ENCODE measurements at regions not wholly inside any gene's neighbourhood (a gene's known extent, or its start where the extent isn't known, plus 50 kb on each side); places are given as distances from the start of the nearest gene placed in this dataset.
"Not testable (repeated sequence)": the region's sequence is repeated elsewhere in the genome, so short reads cannot be mapped to it uniquely, and the experiment has no call there.

DNA sequence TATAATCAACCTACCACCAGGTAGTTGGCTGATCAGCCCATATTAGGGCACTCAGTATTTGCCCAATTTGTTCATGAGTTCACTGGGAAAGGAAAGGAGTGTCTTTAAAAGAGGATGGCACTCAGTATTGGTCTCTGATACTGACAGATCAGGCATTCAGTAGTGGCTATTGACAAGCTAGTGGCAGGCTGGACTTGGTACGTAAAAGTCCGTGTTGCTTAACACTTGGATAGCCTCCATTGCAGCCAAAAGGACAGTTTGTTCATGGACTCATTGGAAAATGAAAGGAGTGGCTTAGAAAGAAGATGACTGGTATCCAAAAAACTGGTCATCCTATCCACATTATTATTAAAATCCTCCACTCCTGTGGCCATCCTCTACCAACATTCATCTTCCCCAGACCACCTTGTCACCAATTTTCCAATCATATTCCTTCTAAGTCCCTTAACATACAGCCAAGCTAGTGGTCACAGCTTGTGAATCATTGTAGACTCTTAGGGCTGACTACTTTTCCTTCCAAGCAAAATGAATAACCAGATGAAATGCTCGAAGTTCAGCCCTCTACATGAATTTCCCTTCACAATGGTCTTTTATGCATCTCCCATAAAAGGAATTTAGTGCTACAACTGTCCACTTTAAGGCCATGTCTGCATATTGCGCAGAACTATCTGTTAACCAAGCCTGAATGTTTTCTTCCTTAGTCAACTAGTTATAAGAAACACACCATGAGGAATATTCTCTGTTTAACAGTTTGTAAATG, 78.6 kb upstream of the MAGI2 start:
- no peak for DNase-seq

DNA sequence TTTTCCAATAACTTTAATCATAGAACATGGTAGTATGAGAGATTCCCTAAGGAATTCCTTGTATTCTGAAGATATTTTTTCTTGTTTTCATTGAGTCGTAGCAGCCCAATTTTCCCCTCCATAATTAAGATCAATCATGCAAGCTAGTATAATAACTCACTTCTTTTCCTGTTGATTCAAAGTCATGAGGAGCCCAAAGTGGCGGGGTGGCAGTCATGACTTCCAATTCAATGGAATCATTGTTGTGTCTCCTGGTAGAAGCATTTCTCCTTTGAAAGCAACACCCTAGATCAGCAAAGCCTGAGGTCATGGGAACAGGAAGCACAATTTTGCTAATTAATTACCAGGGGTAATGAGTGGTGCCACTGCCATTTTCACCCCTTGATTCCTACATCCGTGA, 77.6 kb upstream of the MAGI2 start:
- DNase-seq: no peak

DNA sequence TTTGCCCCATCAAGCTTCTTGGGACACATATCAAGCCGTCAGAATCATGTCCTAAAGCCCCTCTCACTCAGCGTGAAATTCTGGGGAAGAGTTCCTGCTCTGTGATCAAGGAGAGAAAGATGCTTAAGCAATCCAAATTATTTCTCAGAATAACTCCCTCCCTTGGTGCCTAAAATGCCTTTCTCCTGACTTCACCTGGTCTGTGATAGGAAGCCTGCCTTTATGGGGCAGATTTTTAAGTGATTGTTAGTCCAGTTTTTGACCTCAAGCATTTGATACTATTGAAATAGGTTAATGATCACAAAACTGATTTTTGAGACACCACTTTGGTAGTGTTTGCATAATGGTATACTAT, 76.4 kb upstream of the MAGI2 start:
- no peak for DNase-seq

DNA sequence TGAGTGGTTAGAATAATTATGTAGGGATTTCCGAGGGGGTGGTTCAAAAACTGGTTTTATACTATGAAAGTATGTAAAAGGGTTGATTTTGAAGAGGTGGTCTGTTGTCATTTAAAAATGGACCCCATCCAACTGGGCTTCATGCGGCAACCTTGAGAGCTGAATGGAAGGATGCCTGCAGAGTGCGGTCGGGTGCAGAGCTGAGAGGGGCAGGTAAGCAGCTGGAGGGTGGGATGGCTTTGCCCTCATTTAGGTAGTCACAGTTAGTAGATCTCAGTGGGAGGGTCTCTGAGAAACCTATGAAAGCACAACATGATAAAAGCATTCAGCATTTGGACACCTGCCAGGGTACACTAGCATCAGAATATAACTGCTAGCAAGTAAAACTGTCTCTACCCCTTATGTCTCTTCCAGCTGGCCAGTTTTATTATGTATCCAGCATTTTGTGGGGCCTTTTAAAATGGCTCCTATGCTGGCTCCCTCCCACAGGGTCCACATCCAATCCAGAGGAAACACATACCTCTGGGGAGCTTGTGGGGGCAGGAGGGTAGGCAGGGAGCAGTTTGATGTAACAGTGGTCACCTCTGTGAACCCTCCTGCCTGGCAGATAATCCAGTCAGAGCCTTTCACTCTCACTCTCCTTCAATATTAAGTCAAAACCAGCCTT, 75.9 kb upstream of the MAGI2 start:
- DNase-seq: no peak

DNA sequence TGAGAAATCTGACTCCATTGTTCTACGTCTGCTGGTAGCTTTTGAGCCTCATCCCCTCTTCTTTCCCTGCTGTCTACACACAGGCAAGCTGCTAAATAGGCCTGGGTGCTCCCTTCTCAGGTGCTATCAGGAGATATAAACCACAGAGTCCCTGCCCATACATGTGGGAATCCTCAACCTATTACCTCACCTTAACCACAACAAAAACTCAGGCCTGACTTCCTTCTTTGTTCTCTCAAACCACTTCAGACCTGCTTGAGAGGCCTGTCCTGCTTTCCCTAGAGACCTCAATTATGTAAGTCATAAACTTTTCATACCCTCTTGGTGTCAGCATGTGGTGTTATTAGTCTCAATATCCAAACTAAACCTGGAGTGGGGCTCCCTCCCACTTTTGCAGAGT, 75.0 kb upstream of the MAGI2 start:
- no peak for DNase-seq

DNA sequence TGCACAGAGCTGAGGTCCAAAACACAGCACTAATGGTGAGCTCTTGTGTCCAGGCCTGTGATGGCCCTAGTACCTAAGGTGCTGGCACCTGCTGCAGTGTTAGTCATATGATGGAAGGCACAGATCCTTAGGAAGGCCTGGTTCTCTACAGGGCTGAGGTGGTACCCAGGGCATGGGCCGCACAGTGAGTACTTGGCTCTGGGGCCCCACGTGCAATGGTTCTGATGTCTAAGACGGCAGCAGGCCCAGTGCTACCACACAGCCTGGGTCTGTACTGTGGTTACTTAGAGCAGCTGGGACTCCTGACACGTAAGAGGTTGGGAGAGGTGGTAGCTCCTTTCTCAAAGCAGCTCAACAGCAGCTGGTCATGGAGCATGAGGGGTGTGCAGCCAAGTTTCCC, 70.6 kb upstream of the MAGI2 start:
- DNase-seq: no peak

DNA sequence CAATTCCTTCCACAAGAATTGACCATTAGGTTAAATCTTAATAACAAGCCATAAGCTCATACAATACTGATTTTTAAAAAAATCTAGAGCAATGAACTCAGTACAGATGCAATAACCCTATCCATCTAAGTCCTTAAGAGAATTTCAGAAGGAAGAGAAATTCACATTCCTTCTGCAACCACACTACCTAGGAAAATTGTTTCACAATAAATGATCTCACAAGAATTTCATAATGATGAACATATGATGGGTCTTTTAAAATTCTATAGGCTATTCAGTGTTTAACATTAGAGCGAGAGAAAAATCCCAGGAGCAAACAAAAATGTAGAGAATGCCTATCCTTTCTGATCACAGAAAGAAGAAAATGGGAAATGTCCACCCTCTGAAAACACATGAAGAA, 70.0 kb upstream of the MAGI2 start:
- no peak for DNase-seq

DNA sequence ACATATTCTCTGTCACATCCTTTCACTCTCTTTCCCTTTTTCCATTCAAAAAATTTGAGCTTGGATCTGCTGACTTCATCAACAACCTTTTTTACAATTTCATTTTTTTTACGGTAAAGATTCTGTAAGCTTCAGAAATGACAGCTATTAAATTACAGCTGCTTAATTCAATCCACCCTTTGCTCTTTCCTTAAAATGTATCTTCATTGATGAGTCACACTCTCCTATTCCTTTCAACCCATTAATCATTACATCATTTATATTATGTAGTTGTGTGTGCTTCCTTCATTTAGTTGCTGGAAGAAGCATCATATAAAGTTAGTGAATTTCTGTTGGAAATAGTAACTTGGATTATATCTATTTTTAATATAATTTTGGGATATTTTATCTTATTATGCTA, 67.1 kb upstream of the MAGI2 start:
- no peak for DNase-seq

DNA sequence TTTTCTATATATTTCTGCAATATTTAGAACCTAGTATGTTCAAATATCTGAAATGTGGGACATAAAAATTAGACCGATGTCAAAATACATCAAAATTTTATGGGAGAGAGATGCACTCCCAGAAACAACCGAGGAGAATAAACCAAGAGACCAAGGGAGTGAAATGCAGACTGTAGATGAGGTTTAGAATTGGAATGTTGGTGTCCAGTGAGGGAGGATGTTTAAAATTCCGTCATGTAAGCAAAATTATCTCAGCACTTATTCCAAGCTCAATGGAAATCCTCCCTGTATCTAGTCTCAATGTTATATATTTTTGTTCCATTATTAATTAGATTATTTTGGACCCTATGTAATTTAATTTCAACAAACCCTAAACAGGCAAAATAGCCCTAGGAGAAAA, 61.9 kb upstream of the MAGI2 start:
- no peak for DNase-seq

DNA sequence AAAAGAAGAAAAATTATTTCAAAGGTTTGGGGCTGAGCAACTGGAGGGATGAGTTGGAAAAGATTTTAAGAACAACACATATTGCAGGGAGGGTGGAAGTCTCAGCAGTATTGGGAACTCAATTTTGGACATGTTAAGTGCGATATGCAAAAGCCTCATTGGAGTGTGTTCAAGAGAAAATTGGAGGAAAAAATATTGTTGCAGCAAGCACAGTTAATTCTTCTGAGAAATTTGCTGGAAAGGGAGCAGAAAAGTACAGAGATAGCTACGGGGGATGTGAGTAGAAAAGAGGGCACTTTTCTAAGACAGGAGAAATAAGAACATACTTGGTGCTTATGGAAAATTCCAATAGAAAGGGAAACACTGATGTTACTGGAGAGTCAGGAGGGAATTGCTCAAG, 59.8 kb upstream of the MAGI2 start:
- DNase-seq: no peak

DNA sequence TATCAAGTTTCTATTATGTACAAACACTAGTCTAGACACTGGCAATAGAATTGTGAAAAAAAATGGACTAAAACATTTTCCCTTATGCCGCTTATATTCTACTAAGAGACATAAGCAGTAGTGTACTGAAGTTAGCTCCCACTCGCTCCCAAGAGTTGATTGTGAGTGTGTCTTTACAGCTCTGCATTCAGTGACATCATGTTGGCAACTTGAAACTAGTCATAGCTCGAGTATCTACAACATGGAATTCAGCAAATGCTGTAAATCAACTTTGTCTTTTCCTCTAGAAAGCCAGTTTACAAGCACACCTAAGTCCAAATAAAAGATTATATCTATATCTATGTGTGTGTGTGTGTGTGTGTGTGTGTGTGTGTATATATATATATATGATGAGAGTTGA, 58.8 kb upstream of the MAGI2 start:
- DNase-seq: no peak

DNA sequence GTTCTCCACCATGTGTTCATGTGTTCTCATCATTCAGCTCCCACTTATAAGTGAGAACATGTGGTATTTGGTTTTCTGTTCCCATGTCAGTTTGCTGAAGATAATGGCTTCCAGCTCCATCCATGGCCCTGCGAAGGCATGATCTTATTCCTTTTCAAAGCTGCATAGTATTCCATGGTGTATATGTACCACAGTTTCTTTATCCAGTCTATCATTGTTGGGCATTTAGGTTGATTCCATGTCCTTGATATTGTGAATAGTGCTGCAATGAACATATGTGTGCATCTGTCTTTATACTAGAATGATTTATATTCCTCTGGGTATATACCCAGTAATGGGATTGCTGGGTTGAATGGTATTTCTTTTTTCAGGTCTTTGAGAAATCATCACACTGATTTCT, 57.6 kb upstream of the MAGI2 start:
- not testable (repeated sequence) for DNase-seq

DNA sequence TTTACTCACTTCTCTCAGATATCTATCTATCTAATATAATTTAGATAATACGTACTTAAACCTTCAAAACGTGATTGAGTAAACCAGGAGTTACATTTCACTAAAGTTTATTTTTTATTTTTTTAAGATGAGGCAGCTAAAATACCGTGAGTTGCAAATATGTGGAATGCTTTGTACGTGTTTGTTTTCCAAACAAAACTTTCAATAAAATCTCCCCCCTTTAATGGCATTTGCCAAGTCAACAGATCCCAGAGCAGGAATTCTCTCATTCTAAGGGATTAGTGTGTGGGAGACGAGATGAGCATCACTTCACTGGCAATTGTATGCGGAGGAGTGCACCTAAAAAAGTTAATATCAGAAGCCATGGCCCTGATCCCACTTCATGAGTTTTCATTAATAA, 53.7 kb upstream of the MAGI2 start:
- DNase-seq: no peak

DNA sequence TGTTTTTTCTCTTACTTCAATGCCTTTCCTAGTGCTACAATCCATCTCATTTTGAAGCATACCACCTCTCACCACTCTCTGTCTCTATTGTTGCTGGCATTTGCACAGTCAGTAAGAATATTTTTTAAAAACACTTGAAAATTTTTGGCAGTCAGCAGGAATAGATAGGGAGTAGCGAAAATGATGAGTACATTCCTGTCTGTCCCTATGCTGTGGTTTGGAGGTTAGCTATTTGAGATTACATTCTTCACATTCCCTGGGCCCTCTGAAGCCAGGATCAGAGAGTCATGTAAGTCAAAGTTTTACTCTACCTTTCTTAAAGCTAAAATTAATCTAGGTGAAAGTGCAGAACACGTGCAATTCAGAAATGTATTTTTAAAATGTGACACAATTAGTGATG, 53.0 kb upstream of the MAGI2 start:
- no peak for DNase-seq

DNA sequence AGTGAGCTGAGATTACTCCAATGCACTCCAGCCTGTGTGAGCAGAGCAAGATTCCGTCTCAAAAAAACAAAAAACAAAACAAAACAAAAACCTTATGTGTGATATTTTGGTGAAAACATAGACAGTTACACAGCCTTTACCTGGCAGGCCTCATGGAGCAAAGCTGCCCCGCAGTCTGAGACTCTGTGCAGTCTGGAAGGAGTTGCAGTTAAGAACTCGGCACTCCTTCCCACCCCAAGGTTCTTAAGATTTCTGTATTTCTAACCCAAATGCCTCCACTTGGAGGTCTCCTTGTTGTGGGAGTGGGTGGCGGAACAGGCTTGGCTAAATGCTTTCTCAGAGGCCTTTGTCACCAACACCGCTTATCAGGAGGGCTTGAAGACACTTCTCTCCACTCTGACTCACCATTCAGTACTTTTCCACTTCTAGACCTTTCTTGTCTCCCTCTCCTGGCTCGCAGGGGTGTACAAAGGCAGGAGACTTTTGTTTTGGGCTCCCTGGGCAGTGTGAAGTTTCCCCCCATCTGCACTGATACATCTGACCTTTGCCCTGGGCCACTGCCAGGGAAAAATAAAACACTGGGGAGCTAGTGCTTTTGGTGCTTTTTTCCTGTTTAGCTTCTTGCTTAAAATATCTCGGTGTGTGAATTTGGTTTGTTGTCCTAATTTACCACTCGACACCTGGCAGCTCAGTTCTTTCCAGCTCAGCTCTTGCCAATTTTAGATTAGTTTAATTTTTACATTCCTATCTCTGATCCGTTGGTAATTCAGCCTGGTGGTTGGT, 51.3 kb upstream of the MAGI2 start:
- DNase-seq: no peak
